ENCODE measurements at regions not wholly inside any gene's neighbourhood (a gene's known extent, or its start where the extent isn't known, plus 50 kb on each side); places are given as distances from the start of the nearest gene placed in this dataset.
"Not testable (repeated sequence)": the region's sequence is repeated elsewhere in the genome, so short reads cannot be mapped to it uniquely, and the experiment has no call there.

GRCh38 chr1:83043244-83043643 lies 955.7 kb downstream of the TTLL7 start:
- DNase-seq (ENCODE audit: low read depth): no peak
- TF ChIP-seq CTCF (IDR thresholded peaks at IDR 0.05; ENCODE audit: low read depth, low read length, missing control alignments): no peak
- no peak overlapping the region for H3K4me3 ChIP-seq (ENCODE audit: low read depth, low read length)

GRCh38 chr1:83039091-83039490 lies 959.8 kb downstream of the TTLL7 start:
- not testable (repeated sequence) for DNase-seq (ENCODE audit: low read depth); H3K4me3 ChIP-seq (ENCODE audit: low read depth, low read length)

GRCh38 chr1:83034851-83035250 lies 964.1 kb downstream of the TTLL7 start:
- H3K4me3 ChIP-seq (ENCODE audit: low read depth, low read length): no peak overlapping the region
- DNase-seq (ENCODE audit: low read depth): no peak
- TF ChIP-seq CTCF (IDR thresholded peaks at IDR 0.05; ENCODE audit: low read depth, low read length, missing control alignments): no peak

GRCh38 chr1:83033682-83034081 lies 965.2 kb downstream of the TTLL7 start:
- no peak for TF ChIP-seq CTCF (IDR thresholded peaks at IDR 0.05; ENCODE audit: low read depth, low read length, missing control alignments)
- H3K4me3 ChIP-seq (ENCODE audit: low read depth, low read length): no peak overlapping the region
- no peak for DNase-seq (ENCODE audit: low read depth)

- no peak overlapping the region for H3K4me3 ChIP-seq (ENCODE audit: low read depth, low read length)
- TF ChIP-seq CTCF (IDR thresholded peaks at IDR 0.05; ENCODE audit: low read depth, low read length, missing control alignments): no peak
These were observed 969.0 kb downstream of the TTLL7 start for GRCh38 chr1:83029916-83030315.

GRCh38 chr1:83029050-83029449 lies 969.9 kb downstream of the TTLL7 start:
- no peak overlapping the region for H3K4me3 ChIP-seq (ENCODE audit: low read depth, low read length)
- no peak for DNase-seq (ENCODE audit: low read depth)
- no peak for TF ChIP-seq CTCF (IDR thresholded peaks at IDR 0.05; ENCODE audit: low read depth, low read length, missing control alignments)

More at GRCh38 chr1:83029916-83030315, 969.0 kb downstream of the TTLL7 start:
- no peak for DNase-seq (ENCODE audit: low read depth)

- TF ChIP-seq CTCF (IDR thresholded peaks at IDR 0.05; ENCODE audit: low read depth, low read length, missing control alignments): no peak
These were observed 970.5 kb downstream of the TTLL7 start for GRCh38 chr1:83028467-83028866.

GRCh38 chr1:83027511-83027910 lies 971.4 kb downstream of the TTLL7 start:
- no peak overlapping the region for H3K4me3 ChIP-seq (ENCODE audit: low read depth, low read length)
- no peak for DNase-seq (ENCODE audit: low read depth)
- TF ChIP-seq CTCF (IDR thresholded peaks at IDR 0.05; ENCODE audit: low read depth, low read length, missing control alignments): no peak

More at GRCh38 chr1:83028467-83028866, 970.5 kb downstream of the TTLL7 start:
- H3K4me3 ChIP-seq (ENCODE audit: low read depth, low read length): no peak overlapping the region
- DNase-seq (ENCODE audit: low read depth): no peak

Measured in GM12864 (cell line).